GM23248 (cell line): ENCODE measurements at regions not wholly inside any gene's neighbourhood (a gene's known extent, or its start where the extent isn't known, plus 50 kb on each side); places are given as distances from the start of the nearest gene placed in this dataset.

ENCODE experiments used
- EZH2 ChIP-seq: fragments of 200-600 bp; sonication (generic); IDR thresholded peaks from 2 replicates; pipeline ENCODE4 v1.6.1; 2018; ENCODE audit warnings: antibody characterized with exemption, mild to moderate bottlenecking; ENCODE audit not compliant: insufficient read depth, poor library complexity, severe bottlenecking
- EZH2phosphoT487 ChIP-seq: fragments of 200-600 bp; sonication (generic); IDR thresholded peaks from 2 replicates; pipeline ENCODE4 v1.6.1; 2018; ENCODE audit warnings: antibody characterized with exemption, moderate library complexity, mild to moderate bottlenecking, low read depth; ENCODE audit not compliant: insufficient read depth

DNA sequence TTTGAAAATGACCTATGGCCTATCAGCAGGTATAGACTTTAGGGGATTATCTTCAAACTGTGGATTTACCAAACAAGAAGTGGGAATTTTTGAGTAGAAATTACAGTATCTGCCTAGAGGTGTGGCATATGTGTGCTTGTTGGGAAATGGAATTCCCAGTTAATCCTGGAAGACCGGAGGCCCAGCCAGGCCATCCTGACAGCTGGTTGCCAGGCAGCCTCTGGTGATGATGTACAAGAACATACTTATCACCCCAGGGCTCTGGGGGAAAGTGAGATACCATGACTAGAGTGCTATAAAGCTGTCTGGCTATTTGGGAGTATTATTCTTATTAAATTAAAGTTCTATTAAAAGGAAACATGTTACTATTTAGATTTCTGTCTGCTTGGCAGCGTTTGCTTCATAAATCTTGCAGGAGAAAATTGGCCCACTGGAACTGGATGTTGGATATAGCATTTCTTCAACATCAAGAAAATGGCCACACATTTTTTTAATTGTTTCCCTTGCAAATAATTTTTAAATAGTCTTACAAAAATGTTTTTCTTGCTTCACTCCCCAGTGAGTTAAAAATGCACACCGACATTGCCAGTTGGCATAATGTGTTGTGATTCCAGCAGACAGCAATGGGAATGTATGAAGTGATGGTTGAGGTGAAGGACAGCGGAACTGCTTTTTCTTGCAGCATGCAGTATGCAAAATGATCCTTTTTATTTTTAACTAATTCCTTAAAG is 187.8 kb downstream of the MYLK4 start:
- TF ChIP-seq EZH2 (no peak), EZH2phosphoT487 (no peak)
